ENCODE measurements at regions not wholly inside any gene's neighbourhood (a gene's known extent, or its start where the extent isn't known, plus 50 kb on each side); places are given as distances from the start of the nearest gene placed in this dataset.

DNA sequence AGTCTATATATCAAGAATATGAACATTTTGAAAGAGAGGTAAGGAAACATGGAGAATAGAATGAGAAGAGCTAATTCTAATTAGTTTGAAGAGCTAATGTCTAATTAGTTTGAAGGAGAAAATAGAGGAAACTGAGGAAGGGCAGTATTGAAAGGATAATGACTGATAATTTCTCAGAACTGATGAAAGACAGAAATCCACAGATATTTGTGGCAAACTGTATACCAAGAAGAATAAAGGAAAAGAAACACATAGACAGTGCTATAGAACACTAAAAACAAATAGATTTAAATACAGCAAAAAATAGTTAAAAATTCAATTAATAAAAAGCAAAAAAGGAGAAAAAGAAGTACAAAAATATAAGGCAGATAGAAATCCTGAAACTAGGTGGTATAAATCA lies 354.4 kb downstream of the QKI start:
- no peaks in the 10 kb centered on the region for H3K27me3 Mint-ChIP-seq (ENCODE audit: insufficient read depth, unreplicated experiment)
- H3K27ac Mint-ChIP-seq (ENCODE audit: low read depth, unreplicated experiment): no peak overlapping the region
- DNase-seq (ENCODE audit: unreplicated experiment): no peak
- ChIA-PET CTCF (no interaction called here), POLR2A (interaction anchor here (1.3 kb wide), 1 partner anchor 21 kb away, joined by 3 read pairs; no protein-coding TSS in a partner anchor)
- no peaks in the 10 kb centered on the region for H3K36me3 Mint-ChIP-seq (ENCODE audit: insufficient read depth, unreplicated experiment)
- H3K4me3 Mint-ChIP-seq (ENCODE audit: unreplicated experiment): no peak overlapping the region
- intact Hi-C loops (cut with micrococcal nuclease): no loop called here
- peaks cover 5% of the 10 kb centered on the region for H3K4me1 Mint-ChIP-seq (ENCODE audit: insufficient read depth, unreplicated experiment)
- no peaks in the 10 kb centered on the region for H3K9me3 Mint-ChIP-seq (ENCODE audit: unreplicated experiment)
- TF ChIP-seq, protein P1, sequence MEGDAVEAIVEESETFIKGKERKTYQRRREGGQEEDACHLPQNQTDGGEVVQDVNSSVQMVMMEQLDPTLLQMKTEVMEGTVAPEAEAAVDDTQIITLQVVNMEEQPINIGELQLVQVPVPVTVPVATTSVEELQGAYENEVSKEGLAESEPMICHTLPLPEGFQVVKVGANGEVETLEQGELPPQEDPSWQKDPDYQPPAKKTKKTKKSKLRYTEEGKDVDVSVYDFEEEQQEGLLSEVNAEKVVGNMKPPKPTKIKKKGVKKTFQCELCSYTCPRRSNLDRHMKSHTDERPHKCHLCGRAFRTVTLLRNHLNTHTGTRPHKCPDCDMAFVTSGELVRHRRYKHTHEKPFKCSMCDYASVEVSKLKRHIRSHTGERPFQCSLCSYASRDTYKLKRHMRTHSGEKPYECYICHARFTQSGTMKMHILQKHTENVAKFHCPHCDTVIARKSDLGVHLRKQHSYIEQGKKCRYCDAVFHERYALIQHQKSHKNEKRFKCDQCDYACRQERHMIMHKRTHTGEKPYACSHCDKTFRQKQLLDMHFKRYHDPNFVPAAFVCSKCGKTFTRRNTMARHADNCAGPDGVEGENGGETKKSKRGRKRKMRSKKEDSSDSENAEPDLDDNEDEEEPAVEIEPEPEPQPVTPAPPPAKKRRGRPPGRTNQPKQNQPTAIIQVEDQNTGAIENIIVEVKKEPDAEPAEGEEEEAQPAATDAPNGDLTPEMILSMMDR (IDR thresholded peaks at IDR 0.05; ENCODE audit: unreplicated experiment): no peak
- no TSS peak for BruUV-seq (replicated peaks)

GRCh38 chr6:163766936-163767335 lies 352.4 kb downstream of the QKI start:
- H3K27me3 Mint-ChIP-seq (ENCODE audit: insufficient read depth, unreplicated experiment): no peaks in the 10 kb centered on the region
- TF ChIP-seq, protein P1 (IDR thresholded peaks at IDR 0.05; ENCODE audit: unreplicated experiment): no peak
- H3K36me3 Mint-ChIP-seq (ENCODE audit: insufficient read depth, unreplicated experiment): no peaks in the 10 kb centered on the region
- H3K4me1 Mint-ChIP-seq (ENCODE audit: insufficient read depth, unreplicated experiment): peaks cover 5% of the 10 kb centered on the region
- H3K4me3 Mint-ChIP-seq (ENCODE audit: unreplicated experiment): no peak overlapping the region
- H3K27ac Mint-ChIP-seq (ENCODE audit: low read depth, unreplicated experiment): no peak overlapping the region
- POLR2A ChIA-PET: no interaction called here
- no peaks in the 10 kb centered on the region for H3K9me3 Mint-ChIP-seq (ENCODE audit: unreplicated experiment)
- CTCF ChIA-PET: interaction anchor here (0.6 kb wide), 1 partner anchor 35 kb away, joined by 3 read pairs; no protein-coding TSS in a partner anchor
- DNase-seq (ENCODE audit: unreplicated experiment): no peak
- BruUV-seq (replicated peaks): no TSS peak
- intact Hi-C loops (cut with micrococcal nuclease): no loop called here

GRCh38 chr6:163765335-163765734 lies 350.8 kb downstream of the QKI start:
- TF ChIP-seq, protein P1 (IDR thresholded peaks at IDR 0.05; ENCODE audit: unreplicated experiment): no peak
- no TSS peak for BruUV-seq (replicated peaks)
- Mint-ChIP-seq H3K27ac (ENCODE audit: low read depth, unreplicated experiment) (no peak overlapping the region), H3K4me1 (ENCODE audit: insufficient read depth, unreplicated experiment) (peaks cover 5% of the 10 kb centered on the region), H3K9me3 (ENCODE audit: unreplicated experiment) (no peaks in the 10 kb centered on the region), H3K36me3 (ENCODE audit: insufficient read depth, unreplicated experiment) (no peaks in the 10 kb centered on the region), H3K4me3 (ENCODE audit: unreplicated experiment) (no peak overlapping the region), H3K27me3 (ENCODE audit: insufficient read depth, unreplicated experiment) (no peaks in the 10 kb centered on the region)
- CTCF ChIA-PET: no interaction called here
- DNase-seq (ENCODE audit: unreplicated experiment): no peak
- intact Hi-C loops (cut with micrococcal nuclease): no loop called here
- POLR2A ChIA-PET: interaction anchor here (0.8 to 2.0 kb wide), 3 partner anchors 10 to 25 kb away, joined by 3 to 4 read pairs (median 3); no protein-coding TSS in a partner anchor

GRCh38 chr6:163764565-163764964 lies 350.0 kb downstream of the QKI start:
- no peaks in the 10 kb centered on the region for H3K9me3 Mint-ChIP-seq (ENCODE audit: unreplicated experiment)
- ChIA-PET CTCF (no interaction called here), POLR2A (interaction anchor here (2.0 kb wide), 1 partner anchor 10 kb away, joined by 4 read pairs; no protein-coding TSS in a partner anchor)
- BruUV-seq (replicated peaks): no TSS peak
- intact Hi-C loops (cut with micrococcal nuclease): no loop called here
- H3K27ac Mint-ChIP-seq (ENCODE audit: low read depth, unreplicated experiment): no peak overlapping the region
- H3K27me3 Mint-ChIP-seq (ENCODE audit: insufficient read depth, unreplicated experiment): no peaks in the 10 kb centered on the region
- H3K4me1 Mint-ChIP-seq (ENCODE audit: insufficient read depth, unreplicated experiment): peaks cover 5% of the 10 kb centered on the region
- no peak for DNase-seq (ENCODE audit: unreplicated experiment)
- no peak overlapping the region for H3K4me3 Mint-ChIP-seq (ENCODE audit: unreplicated experiment)
- H3K36me3 Mint-ChIP-seq (ENCODE audit: insufficient read depth, unreplicated experiment): no peaks in the 10 kb centered on the region
- TF ChIP-seq, protein P1 (IDR thresholded peaks at IDR 0.05; ENCODE audit: unreplicated experiment): no peak
